GM12891 (cell line): ENCODE measurements at regions not wholly inside any gene's neighbourhood (a gene's known extent, or its start where the extent isn't known, plus 50 kb on each side); places are given as distances from the start of the nearest gene placed in this dataset.

ENCODE experiments used
- DNase-seq: peaks from one replicate; pipeline ENCODE4 v3.0.0; 2011; ENCODE audit warnings: low spot score; ENCODE audit not compliant: insufficient read length
- FAIRE-seq: peaks from 2 replicates; lab custom pipeline; 2011; peaks lifted over from hg19 to GRCh38; lab: Jason Lieb, UNC
- PAX5 ChIP-seq: IDR thresholded peaks from 2 replicates; pipeline ENCODE4 v1.6.1; 2011; ENCODE audit warnings: low read length, moderate library complexity, mild to moderate bottlenecking; ENCODE audit not compliant: insufficient read depth, severe bottlenecking
- POLR2A ChIP-seq: IDR thresholded peaks from 2 replicates; pipeline ENCODE4 v1.6.1; 2011; ENCODE audit warnings: low read depth, low read length, control low read depth
- POLR2AphosphoS5 ChIP-seq: IDR thresholded peaks from 2 replicates; pipeline ENCODE4 v1.6.1; 2011; ENCODE audit warnings: low read depth, low read length, control low read depth
- POU2F2 ChIP-seq: IDR thresholded peaks from 2 replicates; pipeline ENCODE4 v1.6.1; 2011; ENCODE audit warnings: low read depth, mild to moderate bottlenecking, control low read depth, low read length, moderate library complexity
- SPI1 ChIP-seq: IDR thresholded peaks from 2 replicates; pipeline ENCODE4 v1.6.1; 2011; ENCODE audit warnings: low read depth, low read length, control low read depth
- TAF1 ChIP-seq: IDR thresholded peaks from 2 replicates; pipeline ENCODE4 v1.6.1; 2011; ENCODE audit warnings: low read depth, low read length, control low read depth

- TF ChIP-seq PAX5 (no peak), SPI1 (no peak), POLR2A (no peak), POU2F2 (no peak), POLR2AphosphoS5 (no peak), TAF1 (no peak)
- FAIRE-seq (peak; percentile 62), DNase-seq (no peak)
Measured at GRCh38 chr12:4107911-4108697, 165.5 kb upstream of the CCND2 start.

GRCh38 chr12:4107436-4107878 lies 166.1 kb upstream of the CCND2 start:
- FAIRE-seq = peak; percentile 94
- TF ChIP-seq POLR2A (no peak), TAF1 (no peak), PAX5 (no peak), SPI1 (no peak), POU2F2 (no peak), POLR2AphosphoS5 (no peak)
- DNase-seq = peak; percentile 59

GRCh38 chr12:4106621-4107020 lies 166.9 kb upstream of the CCND2 start:
- TF ChIP-seq SPI1 (no peak), POU2F2 (no peak), PAX5 (no peak), TAF1 (no peak), POLR2AphosphoS5 (no peak), POLR2A (no peak)
- no peak for DNase-seq
- peak; percentile 64 for FAIRE-seq

GRCh38 chr12:4104722-4105244 lies 168.8 kb upstream of the CCND2 start:
- DNase-seq = no peak
- TF ChIP-seq POU2F2 (no peak), POLR2AphosphoS5 (no peak), SPI1 (no peak), POLR2A (no peak), TAF1 (no peak), PAX5 (no peak)
- FAIRE-seq = no peak

- no peak for TF ChIP-seq POLR2A
- TF ChIP-seq PAX5 = no peak
- no peak for TF ChIP-seq POLR2AphosphoS5
- TF ChIP-seq SPI1 = no peak
- TF ChIP-seq POU2F2 = no peak
- TF ChIP-seq TAF1 = no peak
- no peak for DNase-seq
- FAIRE-seq = no peak
Measured at GRCh38 chr12:4099276-4099675, 174.3 kb upstream of the CCND2 start.

- TF ChIP-seq POU2F2 (no peak), POLR2A (no peak), TAF1 (no peak), POLR2AphosphoS5 (no peak), PAX5 (no peak), SPI1 (peak; percentile 48; the same call in 1 of the 2 replicates)
- FAIRE-seq (no peak), DNase-seq (no peak)
Measured at GRCh38 chr12:4091016-4091743, 182.4 kb upstream of the CCND2 start.

GRCh38 chr12:4089956-4090355 lies 183.6 kb upstream of the CCND2 start:
- DNase-seq = no peak
- FAIRE-seq = no peak
- no peak for TF ChIP-seq POLR2A
- no peak for TF ChIP-seq POLR2AphosphoS5
- no peak for TF ChIP-seq SPI1
- TF ChIP-seq PAX5 = no peak
- no peak for TF ChIP-seq TAF1
- TF ChIP-seq POU2F2 = no peak

- FAIRE-seq (no peak), DNase-seq (no peak)
- TF ChIP-seq TAF1 (no peak), POLR2A (no peak), POLR2AphosphoS5 (no peak), PAX5 (no peak), POU2F2 (no peak), SPI1 (no peak)
Measured at GRCh38 chr12:4089121-4089606, 184.4 kb upstream of the CCND2 start.

GRCh38 chr12:4088451-4088850 lies 185.1 kb upstream of the CCND2 start:
- DNase-seq = no peak
- TF ChIP-seq SPI1 = no peak
- no peak for TF ChIP-seq POU2F2
- no peak for TF ChIP-seq TAF1
- TF ChIP-seq POLR2A = no peak
- TF ChIP-seq PAX5 = no peak
- no peak for TF ChIP-seq POLR2AphosphoS5
- FAIRE-seq = no peak
